Fibroblast of lung (primary cell): ENCODE measurements at regions not wholly inside any gene's neighbourhood (a gene's known extent, or its start where the extent isn't known, plus 50 kb on each side); places are given as distances from the start of the nearest gene placed in this dataset.

Source experiments
- DNase-seq, 2 donors: peaks; one replicate each; pipeline versions ENCODE4 v3.0.0 to v3.0.0-alpha.2; 2010; ENCODE audit warnings: low read depth in 2 of 2
- H2AFZ ChIP-seq: 2 replicates; pipeline ENCODE4 v1.5.1; 2012; ENCODE audit warnings: low read length, control low read depth, inconsistent platforms
- H3K27ac ChIP-seq: 2 replicates; pipeline ENCODE4 v1.5.1; 2011; ENCODE audit warnings: low read length, control low read depth; ENCODE audit not compliant: insufficient read depth
- H3K27me3 ChIP-seq: 2 replicates; pipeline ENCODE4 v1.5.1; 2011; ENCODE audit warnings: mild to moderate bottlenecking, low read length; ENCODE audit not compliant: control insufficient read depth, insufficient read depth
- H3K36me3 ChIP-seq: 2 replicates; pipeline ENCODE4 v1.5.1; 2011; ENCODE audit warnings: low read length; ENCODE audit not compliant: control insufficient read depth, insufficient read depth
- H3K4me1 ChIP-seq: 2 replicates; pipeline ENCODE4 v1.5.1; 2011; ENCODE audit warnings: low read length; ENCODE audit not compliant: control insufficient read depth, insufficient read depth; ENCODE audit errors: extremely low read depth
- H3K4me2 ChIP-seq: 2 replicates; pipeline ENCODE4 v1.5.1; 2011; ENCODE audit warnings: low read length, control low read depth; ENCODE audit not compliant: insufficient read depth; ENCODE audit errors: extremely low read depth
- H3K4me3 ChIP-seq, 4 experiments: fragments of 200-600 bp in 1 of 4; sonication (generic) in 1 of 4; replicated peaks in 1 of 4; 2 replicates each; pipeline ENCODE4 v1.5.1; 2011 to 2016; ENCODE audit warnings: low read length in 4 of 4, low read depth in 3 of 4, mild to moderate bottlenecking in 3 of 4, control low read depth in 2 of 4, inconsistent platforms in 1 of 4, mixed read lengths in 1 of 4; ENCODE audit not compliant: insufficient read depth in 1 of 4; ENCODE audit errors: control extremely low read depth in 1 of 4
- H3K79me2 ChIP-seq: 2 replicates; pipeline ENCODE4 v1.5.1; 2012; ENCODE audit warnings: mild to moderate bottlenecking, low read length, inconsistent platforms; ENCODE audit not compliant: control insufficient read depth, insufficient read depth
- H3K9ac ChIP-seq: 2 replicates; pipeline ENCODE4 v1.5.1; 2011; ENCODE audit warnings: mild to moderate bottlenecking, low read length, control low read depth; ENCODE audit not compliant: insufficient read depth
- H3K9me3 ChIP-seq: 2 replicates; pipeline ENCODE4 v1.5.1; 2012; ENCODE audit warnings: low read depth, low read length; ENCODE audit not compliant: control insufficient read depth, insufficient read depth
- H4K20me1 ChIP-seq: 2 replicates; pipeline ENCODE4 v1.5.1; 2011; ENCODE audit warnings: low read length; ENCODE audit not compliant: control insufficient read depth, insufficient read depth; ENCODE audit errors: extremely low read depth
- EZH2 ChIP-seq: IDR thresholded peaks from 2 replicates; pipeline ENCODE4 v1.5.1; 2012; ENCODE audit warnings: low read length, control low read depth, mild to moderate bottlenecking; ENCODE audit errors: missing control alignments
- TF ChIP-seq, protein P1 (sequence below), 2 donors: IDR thresholded peaks in 1 of 2; conservative IDR thresholded peaks in 1 of 2; 1 replicate in 1 of 2; 2 replicates in 1 of 2; pipeline ENCODE4 v1.5.1; 2011 to 2012; ENCODE audit warnings: low read length in 2 of 2, control low read depth in 1 of 2, inconsistent platforms in 1 of 2, low read depth in 1 of 2, mild to moderate bottlenecking in 1 of 2

DNA sequence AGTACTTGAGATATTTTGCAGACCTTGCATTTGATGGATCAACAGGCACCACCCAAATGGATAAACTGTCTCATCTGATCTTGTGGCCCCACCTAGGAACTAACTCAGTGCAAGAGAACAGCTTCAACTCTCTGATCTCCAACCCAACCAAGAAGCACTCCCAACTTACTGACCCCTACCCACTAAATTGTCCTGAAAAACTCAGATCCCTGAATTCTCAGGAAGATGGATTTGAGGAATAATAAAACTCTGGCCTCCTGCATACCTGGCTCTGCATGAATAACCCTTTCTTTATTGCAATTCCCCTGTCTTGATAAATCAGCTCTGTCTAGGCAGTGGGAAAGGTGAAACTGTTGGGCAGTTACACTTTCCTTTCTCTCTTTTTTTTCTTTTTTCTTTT, 247.9 kb downstream of the ZPLD1 start:
- Histone ChIP-seq H4K20me1 (no peaks in the 10 kb centered on the region), H3K27ac (no peak overlapping the region), H2AFZ (no peak overlapping the region), H3K79me2 (no peaks in the 10 kb centered on the region), H3K36me3 (no peaks in the 10 kb centered on the region), H3K27me3 (no peaks in the 10 kb centered on the region), H3K9ac (no peak overlapping the region), H3K4me1 (no peaks in the 10 kb centered on the region), H3K4me3 (no peak overlapping the region), H3K4me2 (no peak overlapping the region), H3K9me3 (no peaks in the 10 kb centered on the region)
- TF ChIP-seq, protein P1, sequence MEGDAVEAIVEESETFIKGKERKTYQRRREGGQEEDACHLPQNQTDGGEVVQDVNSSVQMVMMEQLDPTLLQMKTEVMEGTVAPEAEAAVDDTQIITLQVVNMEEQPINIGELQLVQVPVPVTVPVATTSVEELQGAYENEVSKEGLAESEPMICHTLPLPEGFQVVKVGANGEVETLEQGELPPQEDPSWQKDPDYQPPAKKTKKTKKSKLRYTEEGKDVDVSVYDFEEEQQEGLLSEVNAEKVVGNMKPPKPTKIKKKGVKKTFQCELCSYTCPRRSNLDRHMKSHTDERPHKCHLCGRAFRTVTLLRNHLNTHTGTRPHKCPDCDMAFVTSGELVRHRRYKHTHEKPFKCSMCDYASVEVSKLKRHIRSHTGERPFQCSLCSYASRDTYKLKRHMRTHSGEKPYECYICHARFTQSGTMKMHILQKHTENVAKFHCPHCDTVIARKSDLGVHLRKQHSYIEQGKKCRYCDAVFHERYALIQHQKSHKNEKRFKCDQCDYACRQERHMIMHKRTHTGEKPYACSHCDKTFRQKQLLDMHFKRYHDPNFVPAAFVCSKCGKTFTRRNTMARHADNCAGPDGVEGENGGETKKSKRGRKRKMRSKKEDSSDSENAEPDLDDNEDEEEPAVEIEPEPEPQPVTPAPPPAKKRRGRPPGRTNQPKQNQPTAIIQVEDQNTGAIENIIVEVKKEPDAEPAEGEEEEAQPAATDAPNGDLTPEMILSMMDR (conservative IDR thresholded peaks at IDR 0.05 in 1 of 2, IDR thresholded peaks at IDR 0.05 in 1 of 2; ENCODE audit: low read depth in 1 of 2, low read length in 2 of 2) = no peak
- no peak for TF ChIP-seq EZH2
- DNase-seq = no peak

DNA sequence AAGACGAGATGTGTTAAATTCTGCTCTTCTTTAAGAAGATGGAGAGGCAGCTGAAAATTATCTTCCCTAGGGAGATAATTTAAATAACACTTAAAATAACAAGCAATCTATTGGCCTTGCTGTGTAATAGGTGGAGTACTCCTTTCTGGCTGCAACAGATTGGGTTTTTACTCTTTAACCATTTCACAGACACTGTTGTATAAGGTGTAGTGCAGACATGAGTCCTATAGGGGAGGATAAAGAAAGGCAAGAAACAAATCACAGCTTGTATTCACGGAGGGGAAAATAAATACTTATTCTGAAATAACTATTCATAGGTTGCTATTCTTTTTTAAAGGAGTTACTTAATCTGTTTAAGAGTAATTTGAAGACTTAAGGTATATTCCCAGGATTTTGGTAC, 252.0 kb downstream of the ZPLD1 start:
- no peaks in the 10 kb centered on the region for H3K4me1 ChIP-seq
- H3K36me3 ChIP-seq = no peaks in the 10 kb centered on the region
- TF ChIP-seq, protein P1 (conservative IDR thresholded peaks at IDR 0.05 in 1 of 2, IDR thresholded peaks at IDR 0.05 in 1 of 2; ENCODE audit: low read depth in 1 of 2, low read length in 2 of 2) = no peak
- no peak for TF ChIP-seq EZH2
- no peak overlapping the region for H3K4me2 ChIP-seq
- H2AFZ ChIP-seq = no peak overlapping the region
- H4K20me1 ChIP-seq = no peaks in the 10 kb centered on the region
- H3K27me3 ChIP-seq = no peaks in the 10 kb centered on the region
- DNase-seq = no peak
- no peak overlapping the region for H3K27ac ChIP-seq
- H3K4me3 ChIP-seq = no peak overlapping the region
- no peaks in the 10 kb centered on the region for H3K79me2 ChIP-seq
- H3K9ac ChIP-seq = no peak overlapping the region
- no peaks in the 10 kb centered on the region for H3K9me3 ChIP-seq

- Histone ChIP-seq H3K4me1 (no peaks in the 10 kb centered on the region), H4K20me1 (no peaks in the 10 kb centered on the region), H3K27ac (no peak overlapping the region), H3K79me2 (no peaks in the 10 kb centered on the region), H2AFZ (no peak overlapping the region), H3K9me3 (no peaks in the 10 kb centered on the region), H3K4me3 (no peak overlapping the region), H3K4me2 (no peak overlapping the region), H3K36me3 (no peaks in the 10 kb centered on the region), H3K9ac (no peak overlapping the region), H3K27me3 (no peaks in the 10 kb centered on the region)
- DNase-seq = no peak
- TF ChIP-seq, protein P1 (conservative IDR thresholded peaks at IDR 0.05 in 1 of 2, IDR thresholded peaks at IDR 0.05 in 1 of 2; ENCODE audit: low read depth in 1 of 2, low read length in 2 of 2) = no peak
- no peak for TF ChIP-seq EZH2
Measured at GRCh38 chr3:102687851-102688555, 253.2 kb downstream of the ZPLD1 start.
